GM11168 (cell line): ENCODE measurements at regions not wholly inside any gene's neighbourhood (a gene's known extent, or its start where the extent isn't known, plus 50 kb on each side); places are given as distances from the start of the nearest gene placed in this dataset.

Experiments
- in situ Hi-C: fragments of 300-500 bp; cut with MboI; formaldehyde crosslinking; loops from one replicate; pipeline ENCODE4 v1.12.0; 2022; ENCODE audit warnings: low sequenced_read_pairs; ENCODE audit not compliant: unreplicated experiment

GRCh38 chr15:69748576-69749185, 296.1 kb downstream of the RPLP1 start:
- in situ Hi-C loops, result no loop called here

GRCh38 chr15:69749274-69749673, 296.7 kb downstream of the RPLP1 start:
- in situ Hi-C loops, result no loop called here

- in situ Hi-C loops, result no loop called here
Measured at GRCh38 chr15:69749797-69750196, 297.2 kb downstream of the RPLP1 start.

GRCh38 chr15:69750253-69750652, 297.6 kb downstream of the RPLP1 start:
- in situ Hi-C loops, result no loop called here

DNA sequence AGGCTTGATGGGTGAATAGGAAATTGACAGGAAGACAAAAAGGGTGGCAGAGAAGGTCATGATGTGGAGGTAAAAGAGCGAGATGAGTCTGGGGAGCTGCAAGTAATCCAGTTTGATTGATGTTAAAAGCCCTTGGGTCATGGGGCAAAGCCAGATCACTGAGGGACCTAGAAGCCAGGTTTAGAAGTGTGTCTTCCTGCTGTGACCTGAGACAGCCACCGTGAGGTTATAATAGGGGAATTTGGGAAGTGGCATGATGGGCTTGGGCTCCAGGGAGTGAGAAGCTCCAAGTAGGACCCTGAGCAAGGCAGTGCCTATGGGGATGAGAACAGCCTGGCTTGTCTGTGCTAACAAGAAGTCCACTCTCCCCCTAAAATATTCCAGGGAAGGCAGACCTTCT, 298.5 kb downstream of the RPLP1 start:
- in situ Hi-C loops, result no loop called here

- in situ Hi-C loops, result no loop called here
Measured at GRCh38 chr15:69751566-69751965, 298.9 kb downstream of the RPLP1 start.

- in situ Hi-C loops, result no loop called here
Measured at GRCh38 chr15:69753867-69754266, 301.2 kb downstream of the RPLP1 start.

GRCh38 chr15:69754313-69754712, 301.7 kb downstream of the RPLP1 start:
- in situ Hi-C loops, result no loop called here

GRCh38 chr15:69755551-69756310, 303.1 kb downstream of the RPLP1 start:
- in situ Hi-C loops, result no loop called here

DNA sequence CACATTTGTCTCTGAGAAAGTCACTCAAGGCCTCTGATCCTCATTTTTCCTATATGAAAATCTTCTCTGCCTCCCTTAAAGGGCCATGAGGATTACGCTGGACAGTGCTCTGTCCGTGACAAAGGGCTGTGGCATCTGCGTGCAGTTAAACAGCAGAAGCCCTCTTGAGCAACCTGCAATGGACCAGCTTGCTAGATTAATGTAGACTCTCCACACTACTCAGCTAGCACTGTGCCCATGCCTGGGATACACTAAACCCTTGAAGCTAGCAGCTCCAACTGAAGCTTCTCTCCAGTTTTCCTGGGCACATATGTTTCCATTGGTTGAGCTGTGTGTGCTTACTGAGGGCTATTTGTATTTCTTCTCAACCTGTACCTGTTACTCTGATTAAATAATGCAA, 303.8 kb downstream of the RPLP1 start:
- in situ Hi-C loops, result no loop called here

DNA sequence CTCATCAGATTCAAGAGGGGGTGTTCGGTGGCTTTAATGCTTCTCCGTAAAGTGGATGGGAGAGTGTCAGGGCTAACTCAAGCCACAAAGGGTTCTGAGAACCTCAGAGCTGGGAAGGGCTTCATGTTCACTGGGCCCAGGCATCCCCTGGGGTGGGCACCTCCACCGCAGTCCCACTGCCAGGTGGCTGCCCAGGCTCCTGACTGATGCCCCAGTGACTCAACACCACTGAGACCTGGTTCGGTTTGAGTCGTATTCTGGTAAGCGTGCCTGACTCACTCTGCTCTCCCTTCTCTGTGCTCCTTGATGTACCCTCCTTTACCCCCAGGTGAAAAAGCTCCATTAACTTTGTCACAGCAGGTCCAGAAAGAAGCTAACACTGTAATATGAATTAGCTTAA, 304.6 kb downstream of the RPLP1 start:
- in situ Hi-C loops, result no loop called here

- in situ Hi-C loops, result no loop called here
Measured at GRCh38 chr15:69758291-69758771, 305.7 kb downstream of the RPLP1 start.

DNA sequence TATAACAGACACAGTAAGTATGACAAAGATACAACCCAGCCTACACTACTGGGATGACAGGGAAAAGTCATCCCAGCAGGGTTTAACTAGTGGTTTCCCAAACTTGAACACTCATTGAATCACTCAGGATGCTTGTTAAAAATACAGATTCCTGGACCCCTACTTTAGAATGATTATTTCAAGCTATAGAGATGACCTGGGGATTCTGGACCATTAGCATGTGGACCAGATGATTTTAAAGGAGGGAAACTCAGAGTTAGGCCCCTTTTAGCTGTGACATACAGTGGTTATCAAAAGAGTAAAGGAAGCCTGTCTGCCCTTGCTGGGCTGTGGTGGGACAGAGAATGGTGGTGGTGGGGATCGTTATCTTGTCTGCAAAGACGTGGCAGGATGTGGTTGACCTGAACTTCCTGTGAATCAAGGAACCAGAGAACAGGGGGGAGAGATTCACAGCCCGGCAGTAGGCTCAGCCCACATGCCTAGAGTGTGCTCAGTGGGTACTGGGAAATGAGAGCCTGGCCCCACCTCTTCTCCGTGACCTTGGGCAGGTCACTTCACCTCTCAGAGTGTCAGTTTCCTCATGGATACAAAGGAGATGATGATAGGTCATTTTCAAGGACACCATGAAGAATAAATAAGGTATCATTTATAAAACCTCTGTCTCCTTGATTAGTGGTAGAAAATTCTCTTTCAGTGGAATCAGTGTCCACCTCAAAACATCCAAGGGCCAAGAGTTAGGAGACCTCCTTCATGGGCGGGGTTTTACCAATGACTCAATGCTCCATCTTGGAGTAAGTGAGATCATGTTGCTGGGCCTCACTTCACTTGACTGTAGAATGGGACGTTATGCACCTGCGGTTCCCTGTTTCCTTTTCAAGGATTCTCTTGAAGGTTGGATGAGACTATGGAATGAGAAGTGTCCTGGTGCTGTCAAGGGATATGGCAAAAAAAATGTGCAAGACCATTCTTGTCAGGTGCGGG, 306.5 kb downstream of the RPLP1 start:
- in situ Hi-C loops, result no loop called here

DNA sequence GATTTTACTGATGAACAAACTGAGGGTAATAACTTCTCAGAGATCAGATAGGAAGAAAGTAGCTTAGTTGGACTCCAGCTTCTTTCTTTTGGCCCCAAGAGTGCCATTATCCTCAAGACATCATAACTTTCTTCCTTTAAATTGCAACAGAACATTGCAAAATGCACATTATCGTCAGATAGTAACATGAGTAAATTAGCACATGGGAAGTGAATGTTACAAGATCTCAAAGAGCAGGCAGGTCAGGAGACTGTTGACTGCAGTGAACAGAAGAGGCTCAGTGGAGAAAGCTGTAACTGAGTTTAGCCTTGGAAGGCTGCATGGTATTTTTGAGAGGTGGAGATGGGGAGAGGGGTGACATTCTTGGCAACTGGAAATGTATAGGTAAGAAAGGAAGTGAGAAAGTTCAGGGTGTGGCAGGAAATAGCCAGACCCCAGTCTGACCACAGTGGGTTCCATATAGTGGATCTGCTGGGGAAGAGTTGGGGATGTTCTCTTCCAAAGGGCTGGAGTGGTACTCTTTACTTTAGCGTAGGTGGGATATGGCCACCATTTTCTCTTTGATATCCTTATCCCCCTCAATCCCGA, 307.7 kb downstream of the RPLP1 start:
- in situ Hi-C loops, result no loop called here

- in situ Hi-C loops, result no loop called here
Measured at GRCh38 chr15:69760890-69761568, 308.4 kb downstream of the RPLP1 start.

DNA sequence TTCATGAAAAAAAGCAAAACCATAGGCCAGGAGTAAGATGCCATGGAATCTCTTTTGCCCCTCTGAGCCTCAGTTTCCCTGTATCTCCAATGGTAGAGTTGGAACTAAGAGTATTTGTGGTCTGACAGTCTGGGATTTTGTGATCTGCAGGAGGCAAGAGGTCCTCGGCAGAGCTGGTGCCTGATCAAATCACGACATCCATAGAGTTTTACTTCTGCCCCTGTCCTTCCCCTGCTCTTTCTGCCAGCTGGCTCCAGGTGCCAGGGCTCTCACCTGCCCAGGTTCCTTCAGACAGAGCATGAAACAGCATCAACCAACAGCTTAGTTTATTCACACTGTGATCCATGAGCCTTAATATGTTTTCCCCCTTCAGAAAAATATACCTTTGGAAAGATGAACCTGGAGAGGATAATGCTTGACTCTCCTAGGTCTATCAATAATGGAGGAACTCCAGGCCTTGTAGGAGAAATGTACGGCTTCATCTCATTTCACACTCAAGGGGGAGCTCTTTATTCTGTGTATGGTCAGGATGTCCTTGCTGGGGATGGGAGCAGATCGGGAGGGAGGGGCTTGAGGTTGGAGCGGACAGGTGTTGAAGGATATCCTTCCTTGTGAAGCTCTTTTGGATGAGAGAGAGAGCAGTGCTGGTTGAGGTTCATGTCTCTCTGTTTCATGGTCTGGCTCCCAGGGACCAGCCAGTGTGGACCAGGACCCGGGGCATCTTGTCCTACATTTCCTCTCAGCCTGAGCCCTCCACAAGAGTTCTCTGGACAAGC, 309.9 kb downstream of the RPLP1 start:
- in situ Hi-C loops, result no loop called here

DNA sequence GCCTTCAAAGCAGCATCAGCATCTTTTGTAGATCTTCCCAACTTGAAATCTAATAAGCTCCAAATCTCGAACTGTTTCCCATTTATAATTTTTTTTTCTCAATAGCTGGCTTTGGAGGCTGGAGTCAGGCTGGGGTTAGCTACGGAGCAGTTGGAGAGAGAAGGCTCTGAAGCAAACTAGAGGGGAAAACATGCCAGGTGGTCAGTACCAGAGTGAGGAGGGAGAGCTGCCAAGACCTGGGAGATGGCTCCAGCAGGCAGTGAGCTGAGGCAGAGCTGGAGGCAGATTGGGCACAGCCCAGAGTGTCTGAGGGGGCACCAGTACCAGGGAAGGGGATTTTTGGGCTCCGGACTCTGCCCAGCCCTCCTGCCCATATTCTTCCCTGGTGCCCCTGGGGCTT, 311.2 kb downstream of the RPLP1 start:
- in situ Hi-C loops, result no loop called here

GRCh38 chr15:69766156-69766555, 313.5 kb downstream of the RPLP1 start:
- in situ Hi-C loops, result no loop called here

- in situ Hi-C loops, result no loop called here
Measured at GRCh38 chr15:69767191-69767590, 314.6 kb downstream of the RPLP1 start.
